Body of pancreas (tissue), 4 donors: ENCODE measurements at regions not wholly inside any gene's neighbourhood (a gene's known extent, or its start where the extent isn't known, plus 50 kb on each side); places are given as distances from the start of the nearest gene placed in this dataset.

ENCODE experiments used
- ATAC-seq: fragments of 150-250 bp; one replicate; pipeline ENCODE4 v1.9.1; 2016
- DNase-seq, 4 donors: peaks; one replicate each; pipeline ENCODE4 v3.0.0-alpha.2; 2019
- H3K27ac ChIP-seq, 4 donors: fragments of 200-600 bp; sonication (generic); 1 replicate in 3 of 4; 2 replicates in 1 of 4; pipeline versions ENCODE4 v1.5.1 to v1.6.1; 2016 to 2019; ENCODE audit warnings: mild to moderate bottlenecking in 1 of 4, mixed read lengths in 1 of 4, moderate library complexity in 1 of 4
- H3K27me3 ChIP-seq, 2 donors: fragments of 200-600 bp; sonication (generic); one replicate each; pipeline ENCODE4 v1.6.0; 2016; ENCODE audit warnings: mild to moderate bottlenecking in 1 of 2
- H3K36me3 ChIP-seq, 2 donors: fragments of 200-600 bp; sonication (generic); replicated peaks in 1 of 2; 2 replicates each; pipeline ENCODE4 v1.5.1; 2016; ENCODE audit warnings: low read depth in 2 of 2; ENCODE audit not compliant: insufficient read depth in 1 of 2
- H3K4me1 ChIP-seq: fragments of 200-600 bp; sonication (generic); one replicate; pipeline ENCODE4 v1.6.0; 2016
- H3K4me3 ChIP-seq, 2 donors: fragments of 200-600 bp; sonication (generic); 1 replicate in 1 of 2; 2 replicates in 1 of 2; pipeline ENCODE4 v1.5.1; 2016 to 2019
- H3K9me3 ChIP-seq, 3 donors: fragments of 200-600 bp; sonication (generic); 1 replicate in 2 of 3; 2 replicates in 1 of 3; pipeline ENCODE4 v1.5.1; 2016
- POLR2A ChIP-seq, 3 donors: fragments of 450-650 bp; IDR thresholded peaks; one replicate each; pipeline ENCODE4 v1.6.1; 2016; ENCODE audit warnings: antibody characterized with exemption in 3 of 3, mild to moderate bottlenecking in 2 of 3
- WGBS, 2 donors: methylation state at CpG; one replicate each; pipeline ENCODE4 v1.1.5; 2017; 5-methylcytosine and 5-hydroxymethylcytosine counted together
- intact Hi-C: fragments of 100-400 bp; cut with DNase I; formaldehyde crosslinking; loops from one replicate; pipeline ENCODE4 v1.15.1; 2023
- TF ChIP-seq, protein P1 (sequence below), 7 experiments: fragments of 450-650 bp in 4 of 7; fragments of 200-600 bp in 3 of 7; sonication (generic) in 3 of 7; IDR thresholded peaks; one replicate each; pipeline ENCODE4 v1.5.1; 2016 to 2019; ENCODE audit warnings: antibody characterized with exemption in 7 of 7

DNA sequence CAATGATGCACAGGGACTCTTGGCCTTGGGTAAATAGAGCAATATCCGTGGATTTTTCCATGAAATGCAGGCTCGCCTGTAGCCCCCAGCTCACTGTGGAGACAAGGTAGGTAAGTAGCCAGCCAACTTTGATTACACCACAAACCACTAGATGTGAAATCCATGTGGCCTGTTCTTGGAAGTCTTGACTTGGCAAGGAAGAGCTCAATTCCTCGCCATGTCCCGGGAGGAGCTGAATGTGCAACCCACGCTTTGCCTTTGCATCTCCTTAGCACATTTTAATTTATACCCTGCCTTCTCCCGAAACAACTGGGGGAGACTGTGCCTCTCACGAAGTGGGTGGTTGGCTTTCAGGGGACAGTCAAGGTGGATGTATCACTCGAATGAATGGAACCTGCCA, 347.7 kb upstream of the MKI67 start:
- WGBS, 2 donors: 71 to 76% methylated on average over 8 of the region's 8 CpGs
- Histone ChIP-seq H3K9me3 (no peaks in the 10 kb centered on the region), H3K36me3 (no peaks in the 10 kb centered on the region), H3K4me1 (no peaks in the 10 kb centered on the region), H3K27ac (no peak overlapping the region), H3K4me3 (no peak overlapping the region), H3K27me3 (peaks cover 0 to 4% of the 10 kb centered on the region in 2 donors)
- no peak for DNase-seq
- ATAC-seq: no peak
- intact Hi-C loops: no loop called here
- TF ChIP-seq, protein P1, sequence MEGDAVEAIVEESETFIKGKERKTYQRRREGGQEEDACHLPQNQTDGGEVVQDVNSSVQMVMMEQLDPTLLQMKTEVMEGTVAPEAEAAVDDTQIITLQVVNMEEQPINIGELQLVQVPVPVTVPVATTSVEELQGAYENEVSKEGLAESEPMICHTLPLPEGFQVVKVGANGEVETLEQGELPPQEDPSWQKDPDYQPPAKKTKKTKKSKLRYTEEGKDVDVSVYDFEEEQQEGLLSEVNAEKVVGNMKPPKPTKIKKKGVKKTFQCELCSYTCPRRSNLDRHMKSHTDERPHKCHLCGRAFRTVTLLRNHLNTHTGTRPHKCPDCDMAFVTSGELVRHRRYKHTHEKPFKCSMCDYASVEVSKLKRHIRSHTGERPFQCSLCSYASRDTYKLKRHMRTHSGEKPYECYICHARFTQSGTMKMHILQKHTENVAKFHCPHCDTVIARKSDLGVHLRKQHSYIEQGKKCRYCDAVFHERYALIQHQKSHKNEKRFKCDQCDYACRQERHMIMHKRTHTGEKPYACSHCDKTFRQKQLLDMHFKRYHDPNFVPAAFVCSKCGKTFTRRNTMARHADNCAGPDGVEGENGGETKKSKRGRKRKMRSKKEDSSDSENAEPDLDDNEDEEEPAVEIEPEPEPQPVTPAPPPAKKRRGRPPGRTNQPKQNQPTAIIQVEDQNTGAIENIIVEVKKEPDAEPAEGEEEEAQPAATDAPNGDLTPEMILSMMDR (IDR thresholded peaks at IDR 0.05): no peak

DNA sequence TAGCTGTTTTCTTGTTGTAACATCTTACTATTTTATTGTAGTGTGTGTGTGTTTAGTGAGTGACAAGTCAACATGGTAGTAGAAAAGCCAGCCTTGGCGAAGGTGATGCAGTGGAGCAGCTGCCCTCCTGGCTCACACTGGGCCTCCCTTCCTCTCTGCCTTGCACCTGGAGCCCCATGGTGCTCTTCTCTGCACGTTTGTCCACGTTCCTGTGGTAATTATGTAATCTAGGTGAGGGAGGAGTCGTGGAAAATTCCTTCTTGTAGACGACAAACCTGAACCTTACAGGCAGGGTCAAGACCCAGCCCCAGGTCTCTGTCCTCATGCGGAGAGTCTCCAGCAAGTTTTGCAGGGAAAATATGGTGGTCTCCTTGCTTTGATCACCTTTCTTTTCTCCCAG, 348.3 kb upstream of the MKI67 start:
- intact Hi-C loops: no loop called here
- Histone ChIP-seq H3K4me3 (no peak overlapping the region), H3K9me3 (no peaks in the 10 kb centered on the region), H3K27ac (no peak overlapping the region), H3K4me1 (no peaks in the 10 kb centered on the region), H3K27me3 (peaks cover 0 to 4% of the 10 kb centered on the region in 2 donors), H3K36me3 (no peaks in the 10 kb centered on the region)
- ATAC-seq (no peak), DNase-seq (no peak)
- TF ChIP-seq, protein P1 (IDR thresholded peaks at IDR 0.05): no peak
- TF ChIP-seq POLR2A (IDR thresholded peaks at IDR 0.05): no peak
- 47 to 51% methylated on average over 6 of the region's 6 CpGs for WGBS, 2 donors

DNA sequence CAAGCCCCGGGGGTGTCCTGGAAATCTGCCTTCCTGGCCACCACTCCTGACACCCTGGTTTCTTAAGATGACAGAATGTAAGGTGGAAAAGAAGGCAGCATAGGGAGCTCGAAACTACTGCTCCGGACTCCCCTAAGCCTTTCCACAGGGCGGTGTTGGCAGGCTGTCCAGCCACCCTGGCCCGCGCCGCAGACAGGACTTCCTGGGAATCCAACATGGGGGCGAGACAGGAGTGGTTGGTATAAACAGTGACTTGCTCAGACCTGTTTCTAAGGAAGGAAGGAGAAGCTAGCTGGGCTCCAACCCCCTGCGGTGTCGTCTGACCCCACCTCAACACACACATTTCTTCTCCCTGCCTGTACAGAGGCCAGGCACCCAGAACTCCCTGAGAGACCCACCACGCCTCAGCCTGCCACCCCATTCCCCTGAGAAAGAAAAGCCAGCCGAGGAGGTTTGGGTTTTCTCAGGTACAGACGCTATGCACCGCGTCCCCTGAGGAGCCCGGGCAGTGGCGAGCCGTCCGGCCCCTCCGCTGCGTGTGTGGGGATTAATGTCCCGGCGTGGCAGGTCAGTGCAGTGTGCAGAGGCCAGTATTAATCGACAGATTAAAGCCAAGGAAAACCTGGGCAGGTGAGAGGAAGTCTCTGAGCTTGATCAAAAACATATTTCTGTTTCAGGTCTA, 349.6 kb upstream of the MKI67 start:
- Histone ChIP-seq H3K27ac (no peak overlapping the region), H3K9me3 (no peaks in the 10 kb centered on the region), H3K27me3 (peaks cover 0 to 4% of the 10 kb centered on the region in 2 donors), H3K36me3 (no peaks in the 10 kb centered on the region), H3K4me3 (no peak overlapping the region), H3K4me1 (no peaks in the 10 kb centered on the region)
- ATAC-seq: no peak
- DNase-seq: no peak
- 77 to 78% methylated on average over 23 to 24 of the region's 24 CpGs for WGBS, 2 donors
- TF ChIP-seq, protein P1 (IDR thresholded peaks at IDR 0.05): no peak
- TF ChIP-seq POLR2A (IDR thresholded peaks at IDR 0.05): no peak
- intact Hi-C loops: no loop called here

DNA sequence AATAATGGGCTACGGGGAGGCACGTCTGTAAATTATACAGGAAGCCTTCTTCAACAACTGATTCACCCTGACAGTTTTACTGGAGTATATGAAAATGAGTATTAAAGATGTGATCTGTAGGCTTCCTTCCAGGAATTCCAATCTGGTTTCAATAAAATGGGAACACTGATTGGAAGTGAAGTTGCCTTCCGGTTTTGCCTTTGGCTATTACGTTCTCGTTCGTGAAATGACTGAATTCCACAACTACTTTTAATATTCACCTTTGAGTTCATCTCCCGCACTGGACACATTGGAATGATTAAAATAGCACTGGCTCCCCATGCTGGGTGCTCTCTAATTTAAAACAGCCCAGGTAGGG, 350.1 kb upstream of the MKI67 start:
- Histone ChIP-seq H3K27ac (no peak overlapping the region), H3K4me1 (no peaks in the 10 kb centered on the region), H3K4me3 (no peak overlapping the region), H3K27me3 (peaks cover 0 to 4% of the 10 kb centered on the region in 2 donors), H3K36me3 (no peaks in the 10 kb centered on the region), H3K9me3 (no peaks in the 10 kb centered on the region)
- TF ChIP-seq, protein P1 (IDR thresholded peaks at IDR 0.05): no peak
- TF ChIP-seq POLR2A (IDR thresholded peaks at IDR 0.05): no peak
- WGBS, 2 donors: 71 to 78% methylated on average over 7 of the region's 7 CpGs
- no peak for ATAC-seq
- intact Hi-C loops: no loop called here
- DNase-seq: no peak

DNA sequence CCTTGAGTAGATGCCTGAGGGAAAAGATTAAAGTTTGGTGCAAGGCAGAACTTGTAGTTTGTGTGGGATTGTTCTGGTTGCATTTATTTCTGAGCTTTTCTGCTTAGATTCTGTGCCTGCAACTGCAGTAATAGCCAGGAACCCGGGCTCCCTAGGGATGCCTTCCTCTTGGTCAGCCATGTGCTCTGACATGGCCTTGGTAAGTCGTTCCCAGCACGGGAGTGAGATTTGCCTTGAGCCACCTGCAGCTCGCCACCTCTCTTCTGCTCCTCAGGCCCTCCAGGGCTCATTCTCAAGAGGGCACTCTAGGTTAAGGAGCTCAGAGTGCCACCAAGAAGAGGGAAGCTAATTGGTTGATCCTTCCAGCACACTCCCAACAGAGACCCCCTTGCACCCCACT, 350.6 kb upstream of the MKI67 start:
- Histone ChIP-seq H3K36me3 (no peaks in the 10 kb centered on the region), H3K4me3 (no peak overlapping the region), H3K27ac (no peak overlapping the region), H3K9me3 (no peaks in the 10 kb centered on the region), H3K4me1 (no peaks in the 10 kb centered on the region), H3K27me3 (peaks cover 0 to 4% of the 10 kb centered on the region in 2 donors)
- TF ChIP-seq, protein P1 (IDR thresholded peaks at IDR 0.05): no peak
- TF ChIP-seq POLR2A (IDR thresholded peaks at IDR 0.05): no peak
- WGBS, 2 donors: 40% methylated on average over 4 of the region's 4 CpGs
- ATAC-seq (no peak), DNase-seq (no peak)
- intact Hi-C loops: no loop called here
